GM12878 (cell line): ENCODE measurements at regions not wholly inside any gene's neighbourhood (a gene's known extent, or its start where the extent isn't known, plus 50 kb on each side); places are given as distances from the start of the nearest gene placed in this dataset.

Experiments used
- ATAC-seq: fragments of 200-7000 bp; cut with Tn5 transposase; 3 replicates; pipeline ENCODE4 v1.9.1; 2020; ENCODE audit warnings: mild to moderate bottlenecking, moderate library complexity
- BruUV-seq: library from RNA; stranded (reverse); fragments of 400-500 nt; replicated peaks from 2 replicates; lab custom pipeline; 2021; lab: Mats Ljungman, UMichigan
- CTCF ChIA-PET: fragments of 300-600 bp; sonication (Branson Sonifier 250); formaldehyde crosslinking; extraction: SDS; loops from one replicate; lab custom pipeline; 2021; ENCODE audit warnings: inconsistent platforms; lab: Yijun Ruan, JAX
- POLR2A ChIA-PET: fragments of 350-600 bp; formaldehyde crosslinking; extraction: SDS; loops from one replicate; lab custom pipeline; 2021; ENCODE audit warnings: inconsistent platforms; lab: Charles Lee
- RAD21 ChIA-PET: fragments of 300-600 bp; sonication (Branson Sonifier 250); formaldehyde crosslinking; loops from one replicate; lab custom pipeline; 2023; ENCODE audit warnings: antibody characterized with exemption; ENCODE audit not compliant: unreplicated experiment; lab: Charles Lee
- SMC1A ChIA-PET: fragments of 300-600 bp; sonication (Branson Sonifier 250); formaldehyde crosslinking; loops from one replicate; lab custom pipeline; 2023; ENCODE audit not compliant: unreplicated experiment, uncharacterized antibody; lab: Charles Lee
- DNase-seq: peaks from one replicate; pipeline ENCODE4 v3.0.0-alpha.2; 2011; ENCODE audit warnings: low read depth, low spot score
- FAIRE-seq: peaks from 3 replicates; lab custom pipeline; 2011; peaks lifted over from hg19 to GRCh38; lab: Jason Lieb, UNC
- H2AFZ ChIP-seq: 2 replicates; pipeline ENCODE4 v1.6.0; 2011; ENCODE audit warnings: low read depth, low read length, control low read depth; ENCODE audit not compliant: control insufficient read depth
- H3K27ac ChIP-seq: 2 replicates; pipeline ENCODE4 v1.5.1; 2011; ENCODE audit warnings: control low read depth; ENCODE audit not compliant: control insufficient read depth, insufficient read depth
- H3K27me3 ChIP-seq, 2 experiments: replicated peaks in 1 of 2; 2 replicates each; pipeline versions ENCODE4 v1.6.0 to v1.6.1; 2011; ENCODE audit warnings: low read length in 1 of 2; ENCODE audit not compliant: control insufficient read depth in 2 of 2, insufficient read depth in 2 of 2
- H3K36me3 ChIP-seq, 2 experiments: 2 replicates each; pipeline ENCODE4 v1.5.1; 2011; ENCODE audit warnings: low read length in 1 of 2; ENCODE audit not compliant: control insufficient read depth in 2 of 2, insufficient read depth in 2 of 2
- H3K4me1 ChIP-seq: 2 replicates; pipeline ENCODE4 v1.6.1; 2011; ENCODE audit warnings: mild to moderate bottlenecking, low read length, moderate library complexity, mixed read lengths; ENCODE audit not compliant: control insufficient read depth, insufficient read depth
- H3K4me2 ChIP-seq: 2 replicates; pipeline ENCODE4 v1.6.0; 2011; ENCODE audit warnings: control low read depth; ENCODE audit not compliant: control insufficient read depth, insufficient read depth
- H3K4me3 ChIP-seq: fragments of 200-600 bp; sonication (generic); 2 replicates; pipeline ENCODE4 v1.5.1; 2016
- H3K79me2 ChIP-seq: 2 replicates; pipeline ENCODE4 v1.6.0; 2011; ENCODE audit warnings: low read length; ENCODE audit not compliant: control insufficient read depth, insufficient read depth
- H3K9ac ChIP-seq: 2 replicates; pipeline ENCODE4 v1.8.0; 2011; ENCODE audit warnings: low read length, control low read depth, mixed read lengths; ENCODE audit not compliant: control insufficient read depth, insufficient read depth
- H3K9me3 ChIP-seq: replicated peaks from 3 replicates; pipeline ENCODE4 v1.5.1; 2011; ENCODE audit warnings: mild to moderate bottlenecking, low read length; ENCODE audit not compliant: control insufficient read depth, insufficient read depth
- H4K20me1 ChIP-seq: 2 replicates; pipeline ENCODE4 v1.6.0; 2011; ENCODE audit not compliant: control insufficient read depth, insufficient read depth
- MEF2B ChIP-seq: fragments of 450-650 bp; IDR thresholded peaks from 2 replicates; pipeline ENCODE4 v1.6.1; 2018; ENCODE audit warnings: mild to moderate bottlenecking, moderate library complexity; ENCODE audit not compliant: partially characterized antibody, poor library complexity, severe bottlenecking
- NFYA ChIP-seq: IDR thresholded peaks from 2 replicates; pipeline ENCODE4 v1.6.1; 2011; ENCODE audit warnings: low read depth, mild to moderate bottlenecking, low read length, improper control_type of control experiment, borderline replicate concordance
- RB1 ChIP-seq: fragments of 450-650 bp; formaldehyde crosslinking; IDR thresholded peaks from 2 replicates; pipeline ENCODE4 v1.6.1; 2017; ENCODE audit warnings: mild to moderate bottlenecking, borderline replicate concordance
- RCOR1 ChIP-seq: conservative IDR thresholded peaks from 2 replicates; pipeline ENCODE4 v1.6.1; 2012; ENCODE audit warnings: low read depth, low read length, improper control_type of control experiment
- REST ChIP-seq: IDR thresholded peaks from 2 replicates; pipeline ENCODE4 v1.6.1; 2012; ENCODE audit warnings: mild to moderate bottlenecking, low read depth, low read length
- SIX5 ChIP-seq: IDR thresholded peaks from 2 replicates; pipeline ENCODE4 v1.6.1; 2011; ENCODE audit warnings: mild to moderate bottlenecking, low read depth, low read length, moderate library complexity; ENCODE audit not compliant: severe bottlenecking
- STAT1 ChIP-seq: fragments of 450-650 bp; conservative IDR thresholded peaks from 2 replicates; pipeline ENCODE4 v1.6.1; 2014; ENCODE audit warnings: antibody characterized with exemption, mild to moderate bottlenecking
- TBL1XR1 ChIP-seq: IDR thresholded peaks from 2 replicates; pipeline ENCODE4 v1.6.1; 2012; ENCODE audit warnings: low read depth, low read length, improper control_type of control experiment
- WGBS: methylation state at CpG from one replicate; pipeline ENCODE4 v1.1.6; 2016; ENCODE audit warnings: low lambda C conversion rate; ENCODE audit not compliant: insufficient replicate concordance, insufficient coverage; ENCODE audit errors: missing lambda C conversion rate; 5-methylcytosine and 5-hydroxymethylcytosine counted together
- in situ Hi-C: fragments of 300-500 bp; cut with MboI; formaldehyde crosslinking; loops from 9 replicates; pipeline ENCODE4 v1.14.3; 2018; ENCODE audit warnings: mixed read lengths
- intact Hi-C: fragments of 100-400 bp; cut with micrococcal nuclease; formaldehyde crosslinking; loops from one replicate; pipeline ENCODE4 v1.14.2; 2022; ENCODE audit not compliant: unreplicated experiment
- TF ChIP-seq, protein P1 (sequence below): fragments of 450-650 bp; IDR thresholded peaks from 2 replicates; pipeline ENCODE4 v1.6.1; 2017; ENCODE audit warnings: antibody characterized with exemption, mild to moderate bottlenecking, moderate library complexity

DNA sequence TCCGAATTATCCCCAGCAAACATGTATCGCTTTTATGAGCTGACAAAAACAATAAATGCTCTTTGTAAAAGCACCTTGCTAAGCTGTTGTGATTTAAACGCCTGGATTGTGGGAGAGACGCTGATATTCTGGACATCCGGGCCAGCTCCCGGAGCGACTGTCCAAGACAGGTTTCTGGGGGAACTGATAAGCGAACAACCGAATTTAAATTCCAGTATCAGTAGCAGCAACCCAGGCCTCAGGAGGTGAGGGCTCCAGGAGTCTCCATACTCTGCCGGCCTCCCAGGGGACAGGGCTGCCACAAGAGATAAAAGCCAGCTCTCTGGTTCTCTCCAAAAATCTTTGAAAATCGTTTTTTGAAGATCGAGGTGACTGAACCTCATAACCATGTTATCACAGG, 50.3 kb upstream of the VSTM2B start:
- H3K27ac ChIP-seq: no peak overlapping the region
- 24% methylated on average over 12 of the region's 12 CpGs for WGBS
- TF ChIP-seq SIX5 (no peak), RB1 (no peak), RCOR1 (no peak), MEF2B (no peak), TBL1XR1 (no peak), NFYA (no peak), STAT1 (no peak), REST (no peak)
- TF ChIP-seq, protein P1, sequence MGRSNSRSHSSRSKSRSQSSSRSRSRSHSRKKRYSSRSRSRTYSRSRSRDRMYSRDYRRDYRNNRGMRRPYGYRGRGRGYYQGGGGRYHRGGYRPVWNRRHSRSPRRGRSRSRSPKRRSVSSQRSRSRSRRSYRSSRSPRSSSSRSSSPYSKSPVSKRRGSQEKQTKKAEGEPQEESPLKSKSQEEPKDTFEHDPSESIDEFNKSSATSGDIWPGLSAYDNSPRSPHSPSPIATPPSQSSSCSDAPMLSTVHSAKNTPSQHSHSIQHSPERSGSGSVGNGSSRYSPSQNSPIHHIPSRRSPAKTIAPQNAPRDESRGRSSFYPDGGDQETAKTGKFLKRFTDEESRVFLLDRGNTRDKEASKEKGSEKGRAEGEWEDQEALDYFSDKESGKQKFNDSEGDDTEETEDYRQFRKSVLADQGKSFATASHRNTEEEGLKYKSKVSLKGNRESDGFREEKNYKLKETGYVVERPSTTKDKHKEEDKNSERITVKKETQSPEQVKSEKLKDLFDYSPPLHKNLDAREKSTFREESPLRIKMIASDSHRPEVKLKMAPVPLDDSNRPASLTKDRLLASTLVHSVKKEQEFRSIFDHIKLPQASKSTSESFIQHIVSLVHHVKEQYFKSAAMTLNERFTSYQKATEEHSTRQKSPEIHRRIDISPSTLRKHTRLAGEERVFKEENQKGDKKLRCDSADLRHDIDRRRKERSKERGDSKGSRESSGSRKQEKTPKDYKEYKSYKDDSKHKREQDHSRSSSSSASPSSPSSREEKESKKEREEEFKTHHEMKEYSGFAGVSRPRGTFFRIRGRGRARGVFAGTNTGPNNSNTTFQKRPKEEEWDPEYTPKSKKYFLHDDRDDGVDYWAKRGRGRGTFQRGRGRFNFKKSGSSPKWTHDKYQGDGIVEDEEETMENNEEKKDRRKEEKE: no peak
- no peak overlapping the region for H3K9ac ChIP-seq
- H3K27me3 ChIP-seq: no peaks in the 10 kb centered on the region; a peak in 1 of 4 replicates
- RAD21 ChIA-PET: interaction anchor here (0.6 kb wide), 1 partner anchor 1009 kb away, joined by 3 read pairs; no protein-coding TSS in a partner anchor
- BruUV-seq: no TSS peak
- DNase-seq: no peak
- no peaks in the 10 kb centered on the region for H3K4me1 ChIP-seq
- H3K4me2 ChIP-seq: no peak overlapping the region
- intact Hi-C loops: loop anchor here (10.0 kb wide), 1 partner anchor 119 kb away; no protein-coding TSS in a partner anchor
- CTCF ChIA-PET: interaction anchor here (1.3 kb wide), 1 partner anchor 241 kb away, joined by 3 read pairs; no protein-coding TSS in a partner anchor
- POLR2A ChIA-PET: no interaction called here
- H4K20me1 ChIP-seq: no peaks in the 10 kb centered on the region
- H3K36me3 ChIP-seq: no peaks in the 10 kb centered on the region
- H2AFZ ChIP-seq: no peak overlapping the region
- H3K9me3 ChIP-seq: no peaks in the 10 kb centered on the region; the same call in 2 of the 3 replicates
- SMC1A ChIA-PET: no interaction called here
- ATAC-seq: no peak
- FAIRE-seq: no peak
- in situ Hi-C loops: no loop called here
- no peak overlapping the region for H3K4me3 ChIP-seq
- H3K79me2 ChIP-seq: no peaks in the 10 kb centered on the region
